ENCODE measurements at regions not wholly inside any gene's neighbourhood (a gene's known extent, or its start where the extent isn't known, plus 50 kb on each side); places are given as distances from the start of the nearest gene placed in this dataset.
"Not testable (repeated sequence)": the region's sequence is repeated elsewhere in the genome, so short reads cannot be mapped to it uniquely, and the experiment has no call there.

- not testable (repeated sequence) for DNase-seq
These were observed 57.8 kb upstream of the NBPF8 start for GRCh38 chr1:120357046-120357445.

- DNase-seq: peak; percentile 1
These were observed 58.7 kb upstream of the NBPF8 start for GRCh38 chr1:120356170-120356569.

DNA sequence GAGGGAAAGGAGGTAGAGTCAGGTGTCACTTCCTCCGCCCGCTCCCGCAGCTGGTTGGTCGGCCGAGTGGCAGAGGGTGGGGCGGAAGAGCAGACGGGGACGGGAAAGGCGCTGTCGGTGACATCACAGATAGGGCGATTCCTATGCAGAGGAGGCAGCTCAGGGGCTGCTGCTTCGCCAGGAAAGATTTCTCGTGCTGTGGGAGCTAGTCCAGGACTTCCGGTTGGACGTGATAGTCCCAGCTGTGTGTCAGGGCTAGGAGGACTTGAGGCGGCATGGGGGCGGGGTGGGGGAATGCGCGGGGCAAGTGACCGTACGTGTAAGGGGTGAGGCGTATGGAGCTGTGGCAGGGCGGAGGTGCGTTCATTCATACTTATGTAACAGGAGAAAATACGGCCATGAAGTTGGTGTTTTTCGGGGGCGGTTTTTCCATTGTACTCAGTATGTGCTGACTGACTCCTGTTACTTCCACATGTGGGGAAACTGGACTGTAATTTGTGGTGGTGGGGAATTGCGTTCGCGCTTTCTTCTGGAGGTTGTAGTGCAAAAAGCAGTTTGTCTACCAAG is 60.1 kb upstream of the NBPF8 start:
- DNase-seq: not testable (repeated sequence)

GRCh38 chr1:120342231-120343073 is 72.4 kb upstream of the NBPF8 start:
- not testable (repeated sequence) for DNase-seq

DNA sequence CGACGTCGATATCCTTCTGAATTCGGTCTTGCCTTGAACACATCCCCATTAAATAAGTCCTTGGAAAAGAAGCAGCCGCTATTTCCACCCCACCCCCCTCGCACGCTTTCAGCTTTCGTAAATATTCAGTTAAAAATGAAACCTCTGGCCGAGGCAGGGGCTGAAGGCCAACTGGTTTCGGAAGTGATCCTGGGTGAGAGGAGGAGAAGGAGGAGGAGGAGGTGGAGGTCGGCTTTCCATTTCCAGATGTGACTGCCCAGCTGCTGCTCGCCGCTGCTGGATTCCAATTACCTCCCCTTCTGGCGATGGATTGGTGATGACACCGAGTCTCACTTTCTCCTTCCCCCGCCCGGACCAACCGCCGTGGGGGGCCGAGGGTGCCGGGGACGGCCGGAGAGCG is 73.1 kb upstream of the NBPF8 start:
- DNase-seq: not testable (repeated sequence)

GRCh38 chr1:120340838-120341751 is 73.7 kb upstream of the NBPF8 start:
- DNase-seq: not testable (repeated sequence)

GRCh38 chr1:120315738-120316137 is 99.1 kb upstream of the NBPF8 start:
- DNase-seq: not testable (repeated sequence)

DNA sequence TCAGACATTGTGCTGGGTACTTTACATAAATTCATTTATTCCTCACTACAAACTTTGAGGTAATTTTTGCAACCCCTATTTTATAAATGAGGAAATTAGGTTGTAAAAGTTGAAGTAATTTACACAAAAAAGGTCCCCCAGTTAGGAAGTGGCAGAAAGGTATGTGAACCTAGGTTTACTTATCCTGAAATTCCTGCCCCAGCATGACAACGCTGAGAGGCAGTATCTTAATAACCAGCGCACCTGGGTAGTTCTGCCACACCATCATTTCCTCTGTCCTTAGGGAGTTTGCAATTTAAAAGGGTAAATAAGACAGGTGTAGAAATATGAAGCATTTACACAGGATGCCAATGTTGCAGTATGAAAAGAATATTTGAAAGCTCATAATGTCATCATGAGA is 102.9 kb upstream of the NBPF8 start:
- DNase-seq: not testable (repeated sequence)

DNA sequence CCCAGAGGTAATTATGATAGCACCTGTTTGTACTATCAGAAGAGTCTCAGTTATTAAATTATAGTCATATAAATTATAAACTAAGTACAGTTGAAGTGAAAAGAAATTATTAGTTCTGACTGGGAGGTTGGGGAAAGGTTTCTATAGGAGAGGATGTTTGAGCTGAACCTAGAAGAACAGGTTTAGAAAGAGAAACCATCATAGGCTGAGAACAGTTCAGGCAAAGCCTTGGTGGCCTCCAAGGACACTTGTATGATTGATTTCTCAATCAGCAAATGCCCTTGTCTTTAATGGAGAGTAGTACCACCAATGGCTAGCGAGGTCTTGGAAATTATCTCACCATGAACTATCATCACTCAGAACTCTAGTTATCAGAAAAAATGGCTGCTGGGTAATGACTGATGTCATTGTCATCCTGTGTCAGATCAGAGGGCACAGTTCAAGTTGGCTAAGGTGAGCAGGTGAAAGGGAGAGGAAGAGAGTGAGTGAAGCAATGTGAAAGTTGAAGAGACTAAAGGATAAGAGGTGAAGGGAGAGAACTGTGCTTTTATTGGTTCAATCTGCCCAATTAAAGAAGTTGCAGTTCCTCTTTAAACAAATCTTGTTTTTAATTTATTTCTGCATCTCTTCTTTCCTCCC is 105.8 kb upstream of the NBPF8 start:
- not testable (repeated sequence) for DNase-seq

DNA sequence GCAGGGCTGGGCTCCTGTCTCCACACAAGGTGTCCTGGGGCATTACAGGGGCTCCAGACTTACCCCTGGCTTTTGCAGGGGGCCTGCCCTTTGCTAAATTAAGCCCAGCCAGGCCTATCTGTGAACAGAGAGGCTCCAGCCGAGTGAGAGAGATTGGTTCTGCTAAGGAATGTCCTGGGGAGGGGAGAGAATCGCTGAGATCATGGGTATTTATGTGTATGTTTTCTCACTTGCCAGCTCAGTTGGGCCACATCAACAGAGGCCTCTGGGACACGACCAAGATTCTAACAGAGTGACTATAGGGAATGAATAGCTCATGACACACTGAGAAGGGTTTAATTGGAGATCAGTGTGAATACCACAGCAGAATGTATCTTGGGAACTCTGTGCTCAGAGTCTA is 109.8 kb upstream of the NBPF8 start:
- not testable (repeated sequence) for DNase-seq

- DNase-seq: not testable (repeated sequence)
These were observed 110.5 kb upstream of the NBPF8 start for GRCh38 chr1:120304341-120304740.

- not testable (repeated sequence) for DNase-seq
These were observed 115.3 kb upstream of the NBPF8 start for GRCh38 chr1:120299433-120300057.

DNA sequence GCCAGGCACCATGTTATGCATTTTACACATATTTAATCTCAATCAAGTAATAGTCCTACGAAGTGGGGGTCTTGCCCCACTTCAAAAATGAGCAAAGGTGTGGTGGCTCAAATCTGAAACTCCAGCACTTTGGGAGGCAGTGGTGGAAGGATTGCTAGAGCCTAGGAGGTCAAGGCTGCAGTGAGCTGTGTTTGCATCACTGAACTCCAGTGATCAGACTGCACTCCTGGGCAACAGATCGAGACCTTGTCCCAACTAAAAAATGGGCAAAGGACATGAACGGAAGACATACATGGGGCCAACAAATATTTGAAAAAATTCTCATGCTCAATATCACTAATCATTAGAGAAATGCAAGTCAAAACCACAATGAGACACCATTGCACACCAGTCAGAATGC is 116.3 kb upstream of the NBPF8 start:
- not testable (repeated sequence) for DNase-seq

DNA sequence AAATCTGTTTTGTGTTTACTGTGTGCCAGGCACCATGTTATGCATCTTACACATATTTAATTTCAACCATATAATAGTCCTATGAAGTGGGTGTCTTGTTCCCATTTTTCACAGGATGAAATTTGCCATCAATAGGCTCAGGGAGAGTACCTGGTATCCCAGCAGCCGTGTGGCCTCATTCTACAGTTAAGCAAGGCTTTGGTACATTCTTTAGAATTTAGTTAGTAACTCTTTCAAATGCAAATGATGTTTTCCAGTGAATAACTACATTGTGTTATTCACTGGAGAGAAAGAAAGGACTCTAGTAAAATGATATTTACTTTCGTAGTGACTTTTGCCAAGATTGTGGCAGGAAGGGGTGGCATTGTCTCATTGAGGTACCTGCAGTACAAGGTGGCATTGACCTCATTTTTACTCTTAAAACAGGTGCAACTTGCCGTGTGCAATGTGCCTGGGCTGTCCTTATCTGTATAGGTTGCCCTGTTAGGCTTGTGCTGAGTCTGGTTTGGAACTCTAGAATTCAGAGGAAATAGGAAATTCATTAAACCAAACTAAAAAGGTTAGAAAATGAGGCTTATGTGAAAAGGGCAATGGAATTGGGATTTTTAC is 117.4 kb upstream of the NBPF8 start:
- DNase-seq: not testable (repeated sequence)

DNA sequence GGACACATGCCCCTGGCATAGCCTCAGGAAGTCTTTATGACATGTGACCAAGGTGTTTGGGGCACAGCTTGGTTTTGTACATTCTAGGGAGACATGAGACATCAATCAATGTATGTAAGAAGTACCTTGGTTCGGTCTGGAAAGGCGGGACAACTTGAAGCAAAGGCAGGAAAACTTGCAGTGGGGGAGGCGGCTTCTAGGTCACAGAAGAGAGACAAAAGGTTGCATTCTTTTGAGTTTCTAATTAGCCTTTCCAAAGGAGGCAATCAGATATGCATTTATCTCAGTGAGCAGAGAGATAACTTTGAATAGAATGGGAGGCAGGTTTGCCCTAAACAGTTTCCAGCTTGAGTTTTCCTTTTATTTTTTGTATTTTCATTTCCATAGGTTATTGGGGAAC is 113.8 kb upstream of the SEC22B start:
- not testable (repeated sequence) for DNase-seq

DNA sequence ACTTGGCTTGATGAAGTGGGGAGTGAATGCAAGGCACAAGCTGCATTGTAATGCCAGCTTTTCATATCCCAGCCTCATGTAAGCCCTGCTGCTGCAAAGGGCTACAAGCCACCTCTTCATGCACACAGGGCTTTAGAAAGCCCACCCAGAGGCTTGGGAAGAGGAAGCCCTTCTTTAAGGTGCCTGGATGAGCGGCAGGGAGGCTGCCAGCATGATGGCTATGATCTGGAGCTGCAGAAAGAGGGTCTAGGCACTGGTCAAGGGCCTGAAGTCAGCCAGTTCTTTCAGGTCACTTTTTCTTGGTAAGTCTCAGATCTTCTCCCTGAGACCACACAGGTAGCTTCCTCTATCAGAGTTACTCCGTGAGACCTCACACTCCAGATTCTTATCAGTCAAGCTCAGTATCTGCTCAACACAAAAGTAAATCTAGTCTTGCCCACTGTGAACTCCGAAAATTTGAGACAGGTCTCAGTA is 113.3 kb upstream of the SEC22B start:
- DNase-seq: not testable (repeated sequence)

- DNase-seq: not testable (repeated sequence)
These were observed 112.7 kb upstream of the SEC22B start for GRCh38 chr1:120288814-120289600.

GRCh38 chr1:120288167-120288566 is 111.8 kb upstream of the SEC22B start:
- DNase-seq: not testable (repeated sequence)

DNA sequence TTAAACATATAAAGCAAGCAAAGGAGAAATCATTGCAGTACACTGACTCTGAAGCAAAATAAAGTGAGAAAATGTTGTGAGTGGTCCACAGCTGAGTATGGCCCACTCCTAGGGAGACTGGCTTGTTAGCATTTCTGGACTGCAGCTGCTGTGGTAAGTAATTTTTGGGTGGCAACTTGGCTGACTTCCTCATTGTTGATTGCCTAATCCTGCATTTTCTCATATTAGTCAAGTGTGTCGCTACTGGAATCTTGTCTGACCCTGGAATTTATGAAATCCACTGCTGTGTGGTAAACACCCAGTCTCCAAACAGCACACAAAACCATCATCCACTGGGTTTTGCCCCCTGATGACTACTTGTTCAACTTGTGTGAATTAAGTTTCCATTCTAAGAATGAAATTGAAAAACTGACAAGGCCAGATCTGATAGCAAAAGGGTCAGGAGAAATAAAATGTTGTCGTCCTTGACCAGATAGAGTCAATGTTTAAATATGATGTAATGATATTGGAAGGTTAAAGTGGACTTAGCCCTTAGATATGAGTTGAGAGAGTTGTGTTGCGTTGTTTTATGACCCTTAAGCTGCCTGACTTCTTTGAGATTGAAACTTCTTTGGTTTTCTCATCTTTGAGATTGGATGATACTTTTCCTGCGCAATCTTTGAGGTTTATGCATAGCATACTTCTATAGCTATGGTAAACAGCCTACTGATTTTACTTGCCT is 106.6 kb upstream of the SEC22B start:
- not testable (repeated sequence) for DNase-seq

DNA sequence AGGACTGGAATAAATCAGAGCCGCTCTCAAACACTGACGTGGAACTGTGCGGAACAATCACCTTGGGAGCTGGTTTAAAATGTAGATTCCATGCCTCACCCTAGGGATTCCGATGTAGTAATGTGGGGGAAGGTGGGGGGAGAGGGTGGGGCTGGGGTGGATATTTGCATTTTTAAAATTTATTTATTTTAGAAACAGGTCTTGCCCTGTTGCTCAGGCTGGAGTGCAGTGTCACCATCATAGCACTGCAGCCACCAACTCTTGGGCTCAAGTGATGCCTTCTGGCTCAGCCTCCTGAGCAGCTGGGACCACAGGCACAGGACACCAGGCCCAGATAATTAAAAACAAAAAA is 101.9 kb upstream of the SEC22B start:
- DNase-seq: not testable (repeated sequence)

Measured in NCI-H1105 treated with DMSO at 0.1 percent for 48 hours (cell line).